B cell (primary cell): ENCODE measurements at regions not wholly inside any gene's neighbourhood (a gene's known extent, or its start where the extent isn't known, plus 50 kb on each side); places are given as distances from the start of the nearest gene placed in this dataset.

ENCODE experiments used
- ATAC-seq: fragments of 200-7000 bp; cut with Tn5 transposase; one replicate; pipeline ENCODE4 v1.10.0; 2021; ENCODE audit warnings: low read depth, mild to moderate bottlenecking, moderate number of reproducible peaks, moderate library complexity
- CTCF ChIA-PET: fragments of 350-600 bp; sonication (Branson Sonifier 250); formaldehyde crosslinking; loops from one replicate; lab custom pipeline; 2021; ENCODE audit warnings: antibody characterized with exemption, inconsistent platforms; lab: Charles Lee
- POLR2A ChIA-PET: fragments of 350-600 bp; sonication (Branson Sonifier 250); formaldehyde crosslinking; loops from one replicate; lab custom pipeline; 2021; ENCODE audit warnings: antibody characterized with exemption; lab: Charles Lee
- DNase-seq: peaks from one replicate; pipeline ENCODE4 v3.0.0; 2013
- H2AFZ ChIP-seq: 2 replicates; pipeline ENCODE4 v1.6.1; 2012; ENCODE audit warnings: mild to moderate bottlenecking, low read depth, low read length; ENCODE audit not compliant: insufficient read depth, poor library complexity, severe bottlenecking
- H3K27ac ChIP-seq, 2 donors: 1 replicate in 1 of 2; 2 replicates in 1 of 2; pipeline ENCODE4 v1.5.1; 2012 to 2013; ENCODE audit warnings: low read length in 2 of 2, mild to moderate bottlenecking in 2 of 2, moderate library complexity in 1 of 2
- H3K27me3 ChIP-seq, 4 experiments: fragments of 200-600 bp in 1 of 4; sonication (generic) in 1 of 4; replicated peaks in 1 of 4; 1 replicate in 2 of 4; 2 replicates in 2 of 4; pipeline versions ENCODE4 v1.6.1 to v1.7.0; 2013 to 2016; ENCODE audit warnings: low read length in 3 of 4, mild to moderate bottlenecking in 2 of 4, mixed read lengths in 1 of 4, moderate library complexity in 1 of 4; ENCODE audit not compliant: insufficient read depth in 4 of 4, control insufficient read depth in 3 of 4; ENCODE audit errors: control extremely low read depth in 1 of 4
- H3K36me3 ChIP-seq, 2 experiments: replicated peaks in 1 of 2; 1 replicate in 1 of 2; 2 replicates in 1 of 2; pipeline versions ENCODE4 v1.6.1 to v1.7.1; 2013; ENCODE audit warnings: low read length in 1 of 2; ENCODE audit not compliant: insufficient read depth in 2 of 2, control insufficient read depth in 1 of 2; ENCODE audit errors: control extremely low read depth in 1 of 2, extremely low read depth in 1 of 2
- H3K4me1 ChIP-seq, 2 donors: fragments of 200-600 bp in 1 of 2; sonication (generic) in 1 of 2; 1 replicate in 1 of 2; 2 replicates in 1 of 2; pipeline versions ENCODE4 v1.5.1 to v1.6.1; 2013 to 2017; ENCODE audit warnings: low read length in 2 of 2; ENCODE audit not compliant: control insufficient read depth in 2 of 2, insufficient read depth in 2 of 2
- H3K4me2 ChIP-seq: replicated peaks from 2 replicates; pipeline ENCODE3; 2012; ENCODE audit warnings: mild to moderate bottlenecking, low read depth, low read length; ENCODE audit not compliant: poor library complexity, severe bottlenecking
- H3K4me3 ChIP-seq, 5 experiments: fragments of 200-600 bp in 1 of 5; sonication (generic) in 1 of 5; 1 replicate in 3 of 5; 2 replicates in 2 of 5; pipeline versions ENCODE4 v1.5.1 to v1.7.0; 2011 to 2016; ENCODE audit warnings: low read length in 4 of 5, mild to moderate bottlenecking in 4 of 5, low read depth in 2 of 5, control low read depth in 1 of 5, moderate library complexity in 1 of 5; ENCODE audit not compliant: insufficient read depth in 1 of 5; ENCODE audit errors: control extremely low read depth in 1 of 5, extremely low read depth in 1 of 5
- H3K79me2 ChIP-seq: fragments of 200-600 bp; sonication (generic); one replicate; pipeline ENCODE4 v1.6.0; 2016; ENCODE audit warnings: low read length; ENCODE audit not compliant: control insufficient read depth, insufficient read depth
- H3K9ac ChIP-seq: fragments of 200-600 bp; sonication (generic); 2 replicates; pipeline ENCODE4 v1.6.1; 2017; ENCODE audit warnings: mild to moderate bottlenecking, low read length, moderate library complexity
- H3K9me3 ChIP-seq, 3 donors: one replicate each; pipeline versions ENCODE4 v1.6.1 to v1.7.1; 2013; ENCODE audit warnings: low read length in 2 of 3; ENCODE audit not compliant: control insufficient read depth in 2 of 3, insufficient read depth in 1 of 3; ENCODE audit errors: control extremely low read depth in 1 of 3
- H4K20me1 ChIP-seq: 2 replicates; pipeline ENCODE4 v1.6.0; 2012; ENCODE audit warnings: mild to moderate bottlenecking, low read length; ENCODE audit not compliant: insufficient read depth, control insufficient read depth, poor library complexity, severe bottlenecking
- H3K27ac Mint-ChIP-seq: one replicate; pipeline ENCODE4 v1.8.0; 2021; ENCODE audit warnings: mixed read lengths
- H3K27me3 Mint-ChIP-seq: one replicate; pipeline ENCODE4 v1.8.0; 2021; ENCODE audit warnings: mixed read lengths
- H3K4me1 Mint-ChIP-seq: one replicate; pipeline ENCODE4 v1.8.0; 2021; ENCODE audit warnings: mixed read lengths
- H3K4me3 Mint-ChIP-seq: one replicate; pipeline ENCODE4 v1.8.0; 2021; ENCODE audit warnings: mixed read lengths
- H3K9me3 Mint-ChIP-seq: one replicate; pipeline ENCODE4 v1.8.0; 2022; ENCODE audit warnings: mixed read lengths; ENCODE audit not compliant: insufficient read depth
- CTCF ChIP-seq: fragments of 200-600 bp; IDR thresholded peaks from one replicate; pipeline ENCODE4 v1.8.0; 2022; ENCODE audit warnings: antibody characterized with exemption, mild to moderate bottlenecking
- EZH2 ChIP-seq: IDR thresholded peaks from 2 replicates; pipeline ENCODE4 v1.6.1; 2012; ENCODE audit warnings: borderline replicate concordance, low read depth, mild to moderate bottlenecking, moderate library complexity, low read length; ENCODE audit not compliant: insufficient read depth, poor library complexity, severe bottlenecking
- WGBS: methylation state at CpG from one replicate; pipeline ENCODE4 v1.1.5; 2013; ENCODE audit warnings: missing lambda C conversion rate; ENCODE audit not compliant: insufficient coverage; 5-methylcytosine and 5-hydroxymethylcytosine counted together
- intact Hi-C: fragments of 100-400 bp; cut with micrococcal nuclease; formaldehyde crosslinking; loops from one replicate; pipeline ENCODE4 v1.10.0; 2022

- no peaks in the 10 kb centered on the region for H3K27me3 ChIP-seq
- ChIA-PET CTCF (no interaction called here), POLR2A (no interaction called here)
- intact Hi-C loops, result no loop called here
- no peaks in the 10 kb centered on the region for H3K36me3 ChIP-seq
- H3K79me2 ChIP-seq, result no peaks in the 10 kb centered on the region
- no peak overlapping the region for H3K27ac ChIP-seq
- no peaks in the 10 kb centered on the region for H3K4me1 Mint-ChIP-seq
- H3K9ac ChIP-seq, result no peak overlapping the region
- H3K4me3 Mint-ChIP-seq, result no peak overlapping the region
- peaks cover 5% of the 10 kb centered on the region for H3K9me3 Mint-ChIP-seq
- H3K27me3 Mint-ChIP-seq, result no peaks in the 10 kb centered on the region
- no peak overlapping the region for H3K4me2 ChIP-seq
- no peak overlapping the region for H2AFZ ChIP-seq
- no peaks in the 10 kb centered on the region for H4K20me1 ChIP-seq
- ATAC-seq (no peak), DNase-seq (no peak)
- H3K4me1 ChIP-seq, result no peaks in the 10 kb centered on the region
- no peak overlapping the region for H3K4me3 ChIP-seq
- no CpG with 5 or more reads among the region's 4 CpGs for WGBS
- H3K27ac Mint-ChIP-seq, result no peak overlapping the region
- H3K9me3 ChIP-seq, result no peaks in the 10 kb centered on the region
- TF ChIP-seq CTCF, result no peak
- no peak for TF ChIP-seq EZH2
Observed at GRCh38 chr15:95996494-95996893, 334.0 kb upstream of the NR2F2 start.

- Mint-ChIP-seq H3K4me1 (no peaks in the 10 kb centered on the region), H3K4me3 (no peak overlapping the region), H3K27me3 (no peaks in the 10 kb centered on the region), H3K9me3 (peaks cover 5% of the 10 kb centered on the region), H3K27ac (no peak overlapping the region)
- Histone ChIP-seq H3K4me3 (no peak overlapping the region), H3K4me1 (no peaks in the 10 kb centered on the region), H3K27ac (no peak overlapping the region), H3K4me2 (no peak overlapping the region), H3K27me3 (no peaks in the 10 kb centered on the region), H3K79me2 (no peaks in the 10 kb centered on the region), H3K9me3 (no peaks in the 10 kb centered on the region), H2AFZ (no peak overlapping the region), H4K20me1 (no peaks in the 10 kb centered on the region), H3K36me3 (no peaks in the 10 kb centered on the region), H3K9ac (no peak overlapping the region)
- TF ChIP-seq CTCF, result no peak
- DNase-seq (no peak), ATAC-seq (no peak)
- ChIA-PET POLR2A (no interaction called here), CTCF (no interaction called here)
- intact Hi-C loops, result no loop called here
- whole genome bisulfite sequencing, result 100% methylated on average over 1 of the region's 4 CpGs
Observed at GRCh38 chr15:95998935-95999334, 331.6 kb upstream of the NR2F2 start.
